GM10248 (cell line): ENCODE measurements at regions not wholly inside any gene's neighbourhood (a gene's known extent, or its start where the extent isn't known, plus 50 kb on each side); places are given as distances from the start of the nearest gene placed in this dataset.

Experiments used
- CTCF ChIA-PET: fragments of 300-600 bp; sonication (Branson Sonifier 250); formaldehyde crosslinking; extraction: SDS; loops from one replicate; lab custom pipeline; 2021; ENCODE audit warnings: antibody characterized with exemption; lab: Yijun Ruan, JAX
- POLR2A ChIA-PET: fragments of 350-650 bp; sonication (Branson Sonifier 250); formaldehyde crosslinking; extraction: SDS; loops from one replicate; lab custom pipeline; 2020; ENCODE audit warnings: antibody characterized with exemption; lab: Yijun Ruan, JAX
- DNase-seq: peaks from one replicate; pipeline ENCODE4 v3.0.0; 2012; ENCODE audit errors: extremely low spot score
- TF ChIP-seq, protein P1 (sequence below): IDR thresholded peaks from 2 replicates; pipeline ENCODE4 v1.5.1; 2012; ENCODE audit warnings: mild to moderate bottlenecking, low read depth; ENCODE audit errors: extremely low read depth, missing control alignments, control extremely low read depth

DNA sequence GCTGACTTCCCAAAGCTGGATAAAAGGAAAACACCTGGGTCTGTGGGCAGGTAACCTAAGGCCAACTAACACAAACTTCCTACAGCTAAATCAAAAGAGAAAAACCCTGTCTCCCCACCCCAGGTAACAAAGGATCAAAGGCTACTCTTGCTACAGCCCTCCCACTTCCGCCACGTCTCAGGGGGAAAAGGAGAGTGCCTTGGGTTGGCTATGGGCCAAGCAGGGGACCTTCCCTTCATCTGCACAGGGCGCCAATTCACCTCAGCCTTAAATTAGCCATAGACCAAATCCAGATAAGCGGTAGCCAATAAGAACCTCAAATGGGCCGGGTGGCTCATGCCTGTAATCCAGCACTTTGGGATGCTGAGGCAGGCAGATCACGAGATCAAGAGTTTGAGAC lies 69.1 kb upstream of the LANCL2 start:
- CTCF ChIA-PET = interaction anchor here (1.1 kb wide), 1 partner anchor 13 kb away, joined by 3 read pairs; no protein-coding TSS in a partner anchor
- POLR2A ChIA-PET = no interaction called here
- TF ChIP-seq, protein P1, sequence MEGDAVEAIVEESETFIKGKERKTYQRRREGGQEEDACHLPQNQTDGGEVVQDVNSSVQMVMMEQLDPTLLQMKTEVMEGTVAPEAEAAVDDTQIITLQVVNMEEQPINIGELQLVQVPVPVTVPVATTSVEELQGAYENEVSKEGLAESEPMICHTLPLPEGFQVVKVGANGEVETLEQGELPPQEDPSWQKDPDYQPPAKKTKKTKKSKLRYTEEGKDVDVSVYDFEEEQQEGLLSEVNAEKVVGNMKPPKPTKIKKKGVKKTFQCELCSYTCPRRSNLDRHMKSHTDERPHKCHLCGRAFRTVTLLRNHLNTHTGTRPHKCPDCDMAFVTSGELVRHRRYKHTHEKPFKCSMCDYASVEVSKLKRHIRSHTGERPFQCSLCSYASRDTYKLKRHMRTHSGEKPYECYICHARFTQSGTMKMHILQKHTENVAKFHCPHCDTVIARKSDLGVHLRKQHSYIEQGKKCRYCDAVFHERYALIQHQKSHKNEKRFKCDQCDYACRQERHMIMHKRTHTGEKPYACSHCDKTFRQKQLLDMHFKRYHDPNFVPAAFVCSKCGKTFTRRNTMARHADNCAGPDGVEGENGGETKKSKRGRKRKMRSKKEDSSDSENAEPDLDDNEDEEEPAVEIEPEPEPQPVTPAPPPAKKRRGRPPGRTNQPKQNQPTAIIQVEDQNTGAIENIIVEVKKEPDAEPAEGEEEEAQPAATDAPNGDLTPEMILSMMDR = no peak
- no peak for DNase-seq

DNA sequence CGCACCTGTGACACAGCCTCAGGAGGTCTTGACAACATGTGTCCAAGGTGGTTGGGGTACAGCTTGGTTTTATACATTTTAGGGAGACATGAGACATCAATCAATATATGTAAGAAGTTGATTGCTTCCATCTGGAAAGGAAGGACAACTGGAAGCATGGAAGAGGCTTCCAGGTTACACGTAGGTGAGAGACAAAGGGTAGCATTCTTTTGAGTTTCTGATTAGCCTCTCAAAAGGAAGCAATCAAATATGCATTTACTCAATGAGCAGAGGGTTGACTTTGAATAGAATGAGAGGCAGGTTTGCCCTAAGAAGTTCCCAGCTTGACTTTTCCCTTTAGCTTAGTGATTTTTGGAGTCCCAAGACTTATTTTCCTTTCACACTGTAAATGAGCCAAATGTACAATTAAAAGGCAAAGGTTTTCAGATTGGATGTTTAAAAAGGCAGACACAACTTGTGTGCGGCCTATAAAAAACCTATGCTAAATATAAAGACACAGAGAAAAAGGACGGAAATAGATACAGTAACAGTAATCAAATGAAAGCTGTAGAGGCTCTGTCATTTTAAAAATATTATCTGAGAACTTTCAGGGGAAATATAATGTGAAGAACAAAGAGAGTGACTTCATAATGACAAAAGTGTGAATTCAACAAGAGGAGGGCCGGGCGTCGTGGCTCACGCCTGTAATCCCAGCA lies 65.7 kb upstream of the LANCL2 start:
- POLR2A ChIA-PET = no interaction called here
- DNase-seq = no peak
- CTCF ChIA-PET = interaction anchor here (0.8 to 3.4 kb wide), 6 partner anchors 9 to 116 kb away, joined by 3 to 12 read pairs (median 8); no protein-coding TSS in a partner anchor
- TF ChIP-seq, protein P1 = no peak

DNA sequence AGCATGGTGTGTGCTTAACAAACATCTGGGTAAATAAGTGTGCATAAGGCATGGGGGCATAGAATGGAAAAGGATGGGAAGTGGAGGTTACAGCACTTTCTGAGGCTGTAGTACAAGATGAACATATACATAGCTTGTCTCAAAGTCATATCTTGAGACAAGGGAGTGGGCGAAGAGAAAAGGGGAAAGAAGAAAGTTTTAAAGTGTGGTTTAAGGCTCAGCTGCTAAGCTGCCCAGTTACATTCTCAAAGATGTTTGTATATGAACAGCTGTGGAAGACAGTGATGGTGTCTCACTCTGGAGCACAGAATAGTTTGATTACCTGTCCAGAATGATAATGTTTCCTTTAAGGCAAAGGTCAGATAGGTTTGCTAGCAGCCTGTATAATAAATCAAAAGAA lies 61.9 kb upstream of the LANCL2 start:
- CTCF ChIA-PET = interaction anchor here (1.2 kb wide), 2 partner anchors 15 to 112 kb away, joined by 3 read pairs; no protein-coding TSS in a partner anchor
- TF ChIP-seq, protein P1 = no peak
- DNase-seq = no peak
- POLR2A ChIA-PET = no interaction called here

DNA sequence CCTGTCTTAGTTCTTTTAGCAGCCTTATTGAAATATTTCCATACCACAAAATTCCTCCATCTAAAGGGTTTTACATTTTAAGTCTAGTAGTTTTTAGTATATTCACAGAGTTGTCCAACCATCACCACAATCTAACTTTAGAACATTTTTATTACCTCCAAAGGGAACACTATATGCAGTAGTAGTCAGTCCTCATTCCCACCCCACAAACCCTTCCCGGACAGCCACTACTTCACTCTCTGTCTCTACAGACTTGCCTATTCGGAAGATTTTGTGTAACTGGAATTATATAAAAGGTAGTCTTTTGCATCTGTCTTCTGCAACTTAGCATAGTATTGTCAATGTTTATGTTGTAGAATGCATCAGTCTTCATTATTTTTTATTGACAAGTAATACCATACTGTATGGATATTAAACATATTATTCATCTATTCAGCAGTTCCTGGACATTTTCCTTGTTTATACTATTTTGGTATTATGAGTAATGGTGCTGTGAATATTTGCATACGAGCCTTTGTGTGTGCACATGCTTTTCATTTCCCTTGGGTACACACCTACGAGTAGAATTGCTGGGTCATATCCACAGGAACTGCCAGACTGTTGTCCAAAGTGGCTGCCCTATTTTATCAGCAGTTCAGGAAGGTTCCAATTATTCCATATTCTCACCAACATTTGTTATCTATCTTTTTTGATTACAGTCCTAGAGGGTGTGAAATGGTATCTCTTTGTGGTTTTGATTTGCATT lies 60.9 kb upstream of the LANCL2 start:
- CTCF ChIA-PET = no interaction called here
- TF ChIP-seq, protein P1 = no peak
- no peak for DNase-seq
- POLR2A ChIA-PET = no interaction called here

DNA sequence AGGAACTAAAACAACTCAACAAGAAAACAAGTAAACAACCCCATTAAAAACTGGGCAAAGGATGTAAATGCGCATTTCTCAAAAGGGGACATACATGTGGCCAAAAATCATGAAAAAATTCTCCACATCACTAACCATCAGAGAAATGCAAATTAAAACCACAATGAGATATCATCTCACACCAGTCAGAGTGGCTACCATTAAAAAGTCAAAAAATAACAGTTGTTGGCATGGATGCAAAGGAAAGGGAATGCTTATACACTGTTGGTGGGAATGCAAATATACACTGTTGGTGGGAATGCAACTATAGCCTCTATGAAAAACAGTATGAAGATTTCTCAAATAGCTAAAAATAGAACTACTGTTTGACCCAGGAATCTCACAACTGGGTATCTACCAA lies 60.0 kb upstream of the LANCL2 start:
- ChIA-PET CTCF (interaction anchor here (1.3 to 5.7 kb wide), 2 partner anchors 25 to 110 kb away, joined by 3 to 36 read pairs; no protein-coding TSS in a partner anchor), POLR2A (no interaction called here)
- TF ChIP-seq, protein P1 = no peak

DNA sequence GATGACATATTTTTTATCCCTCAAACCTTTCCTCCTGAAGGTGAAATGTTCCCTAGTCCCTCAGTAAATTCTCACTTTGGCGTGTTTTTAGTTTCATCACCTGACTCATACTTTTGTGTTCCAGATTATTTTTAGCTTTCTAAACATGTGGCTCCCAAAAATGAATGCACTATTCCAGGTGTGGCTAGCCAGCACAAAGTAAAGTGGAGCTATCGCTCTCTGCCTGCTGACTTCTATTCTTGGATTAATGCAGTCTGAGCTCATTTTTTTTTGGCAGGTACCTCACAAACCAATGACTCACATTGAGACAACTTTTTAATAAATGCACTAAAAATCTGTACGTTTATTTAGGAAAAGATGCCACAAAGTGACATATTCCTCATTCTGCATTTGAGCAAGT lies 58.8 kb upstream of the LANCL2 start:
- TF ChIP-seq, protein P1 = no peak

More for the DNA sequence above, 60.0 kb upstream of the LANCL2 start:
- no peak for DNase-seq

More for the DNA sequence above, 58.8 kb upstream of the LANCL2 start:
- no peak for DNase-seq
- CTCF ChIA-PET = interaction anchor here (1.0 to 5.7 kb wide), 4 partner anchors 22 to 109 kb away, joined by 3 to 36 read pairs (median 3); no protein-coding TSS in a partner anchor
- POLR2A ChIA-PET = no interaction called here
